ENCODE measurements at regions not wholly inside any gene's neighbourhood (a gene's known extent, or its start where the extent isn't known, plus 50 kb on each side); places are given as distances from the start of the nearest gene placed in this dataset.

DNA sequence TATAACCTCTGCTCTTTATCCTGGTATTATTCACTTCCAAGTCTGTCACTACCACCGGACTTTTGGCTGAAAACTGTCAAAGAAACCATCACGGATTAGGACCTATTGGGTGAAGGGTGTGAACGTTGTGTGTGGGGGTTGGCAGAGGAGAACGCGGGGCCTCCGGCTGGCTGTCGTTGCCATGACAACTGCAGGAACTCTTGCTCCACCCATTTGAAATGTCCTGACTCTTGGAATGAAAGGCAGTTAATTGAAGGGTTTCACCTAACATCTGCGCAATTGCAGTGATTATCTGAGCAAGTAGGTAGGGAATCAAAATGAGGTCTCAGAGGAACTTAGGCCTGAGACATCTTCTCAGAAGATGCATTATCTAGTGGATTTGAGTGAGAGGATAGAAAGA lies 60.9 kb upstream of the CLMP start:
- Mint-ChIP-seq H3K36me3 (peaks cover 0 to 7% of the 10 kb centered on the region in 2 donors), H3K27ac (no peak overlapping the region), H3K9me3 (peaks cover 0 to 6% of the 10 kb centered on the region in 2 donors)
- DNase-seq (ENCODE audit: low spot score in 2 of 2) (no peak), ATAC-seq (no peak)

DNA sequence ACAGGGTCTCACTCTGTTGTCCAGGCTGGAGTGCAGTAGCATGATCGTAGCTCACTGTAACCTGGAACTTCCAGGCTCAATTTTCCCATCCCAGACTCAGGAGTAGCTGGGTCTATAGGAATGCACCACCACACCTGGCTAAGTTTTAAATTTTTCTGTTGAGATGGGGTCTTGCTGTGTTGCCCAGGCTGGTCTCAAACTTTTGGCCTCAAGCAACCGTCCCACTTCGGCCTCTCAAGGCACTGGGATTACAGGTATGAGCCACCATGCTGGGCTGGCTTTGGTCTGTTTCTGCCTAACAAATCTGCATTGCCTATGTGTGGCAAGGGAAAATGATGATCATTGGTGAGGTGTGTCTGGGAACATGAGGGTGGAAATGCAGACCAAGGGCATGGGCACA lies 59.3 kb upstream of the CLMP start:
- H3K9me3 Mint-ChIP-seq, result peaks cover 0 to 6% of the 10 kb centered on the region in 2 donors
- peaks cover 0 to 7% of the 10 kb centered on the region in 2 donors for H3K36me3 Mint-ChIP-seq
- no peak for ATAC-seq
- no peak for DNase-seq (ENCODE audit: low spot score in 2 of 2)
- no peak overlapping the region for H3K27ac Mint-ChIP-seq

DNA sequence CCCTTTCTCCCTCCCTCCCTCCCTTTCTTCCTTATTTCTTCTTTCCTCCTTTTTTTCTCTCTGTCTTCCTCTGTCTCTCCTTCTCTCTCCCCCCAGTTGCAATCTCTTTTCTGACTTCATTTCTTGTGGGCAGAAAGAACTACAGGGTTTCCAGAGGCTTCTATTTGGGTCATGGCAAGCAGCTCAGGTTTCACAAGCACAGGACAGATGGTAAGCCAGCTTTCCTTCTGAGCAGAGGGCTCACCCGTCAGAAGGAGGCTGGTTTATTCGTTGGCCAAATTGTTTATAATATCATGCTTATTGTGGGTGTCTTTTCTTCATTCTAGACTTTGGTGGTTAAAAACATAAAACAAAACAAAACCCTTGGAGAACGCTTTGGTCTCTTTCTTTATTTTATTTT lies 58.9 kb upstream of the CLMP start:
- no peak for DNase-seq (ENCODE audit: low spot score in 2 of 2)
- Mint-ChIP-seq H3K9me3 (peaks cover 0 to 6% of the 10 kb centered on the region in 2 donors), H3K27ac (no peak overlapping the region), H3K36me3 (peaks cover 0 to 6% of the 10 kb centered on the region in 2 donors)
- ATAC-seq, result no peak

DNA sequence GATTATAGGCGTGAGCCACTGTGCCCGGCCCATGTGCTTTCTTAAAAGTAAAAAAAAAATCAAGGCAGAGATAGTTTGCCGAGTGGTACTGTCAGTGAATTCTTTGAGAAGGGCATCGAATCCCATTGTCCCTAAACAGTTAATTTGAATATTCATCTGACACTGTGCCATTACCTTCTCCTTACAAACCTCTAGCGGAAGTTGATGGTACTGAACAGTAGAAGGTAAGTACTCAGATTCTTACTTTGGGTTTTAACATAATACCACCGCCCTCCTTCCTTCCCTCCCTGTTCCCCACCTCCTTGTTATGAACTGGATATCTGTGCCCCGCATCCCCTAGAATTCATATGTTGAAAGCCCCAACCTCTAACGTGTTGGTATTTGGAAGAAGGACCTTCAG lies 58.2 kb upstream of the CLMP start:
- no peak for DNase-seq (ENCODE audit: low spot score in 2 of 2)
- peaks cover 0 to 6% of the 10 kb centered on the region in 2 donors for H3K9me3 Mint-ChIP-seq
- H3K27ac Mint-ChIP-seq, result no peak overlapping the region
- no peaks in the 10 kb centered on the region for H3K36me3 Mint-ChIP-seq
- ATAC-seq, result no peak

DNA sequence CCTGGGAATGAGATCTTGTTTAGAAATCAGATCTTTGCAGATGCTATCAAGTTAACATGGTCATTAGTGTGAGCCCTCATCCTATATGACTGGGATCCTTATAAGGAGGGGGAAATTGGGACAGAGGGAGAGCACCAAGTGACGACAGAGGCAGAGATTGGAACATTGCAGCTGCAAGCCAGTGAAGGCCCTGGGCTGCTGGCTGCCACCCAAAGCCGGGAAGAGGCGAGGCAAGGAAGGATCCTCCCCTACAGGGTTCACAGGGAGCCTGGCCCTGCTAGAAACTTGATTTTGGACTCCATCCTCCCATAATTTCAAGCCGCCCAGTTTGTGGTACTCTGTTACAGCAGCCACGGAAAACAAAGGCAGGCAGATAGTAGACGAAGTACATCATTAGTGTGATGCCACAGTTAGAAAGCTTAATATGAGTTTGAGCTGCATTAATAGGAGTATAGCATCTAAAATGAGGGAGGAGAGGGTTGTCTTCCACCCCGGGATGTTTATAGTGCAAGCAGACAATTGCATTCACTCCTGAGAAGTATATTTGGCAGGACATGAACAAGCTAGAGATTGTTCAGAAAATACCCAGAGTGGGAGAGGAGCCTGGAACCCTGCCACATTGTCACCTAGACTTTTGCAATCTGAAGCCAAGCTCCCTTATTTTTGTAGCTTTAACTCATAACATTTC lies 56.8 kb upstream of the CLMP start:
- no peaks in the 10 kb centered on the region for H3K9me3 Mint-ChIP-seq
- ATAC-seq, result no peak
- no peaks in the 10 kb centered on the region for H3K36me3 Mint-ChIP-seq
- H3K27ac Mint-ChIP-seq, result no peak overlapping the region
- DNase-seq (ENCODE audit: low spot score in 2 of 2), result no peak

DNA sequence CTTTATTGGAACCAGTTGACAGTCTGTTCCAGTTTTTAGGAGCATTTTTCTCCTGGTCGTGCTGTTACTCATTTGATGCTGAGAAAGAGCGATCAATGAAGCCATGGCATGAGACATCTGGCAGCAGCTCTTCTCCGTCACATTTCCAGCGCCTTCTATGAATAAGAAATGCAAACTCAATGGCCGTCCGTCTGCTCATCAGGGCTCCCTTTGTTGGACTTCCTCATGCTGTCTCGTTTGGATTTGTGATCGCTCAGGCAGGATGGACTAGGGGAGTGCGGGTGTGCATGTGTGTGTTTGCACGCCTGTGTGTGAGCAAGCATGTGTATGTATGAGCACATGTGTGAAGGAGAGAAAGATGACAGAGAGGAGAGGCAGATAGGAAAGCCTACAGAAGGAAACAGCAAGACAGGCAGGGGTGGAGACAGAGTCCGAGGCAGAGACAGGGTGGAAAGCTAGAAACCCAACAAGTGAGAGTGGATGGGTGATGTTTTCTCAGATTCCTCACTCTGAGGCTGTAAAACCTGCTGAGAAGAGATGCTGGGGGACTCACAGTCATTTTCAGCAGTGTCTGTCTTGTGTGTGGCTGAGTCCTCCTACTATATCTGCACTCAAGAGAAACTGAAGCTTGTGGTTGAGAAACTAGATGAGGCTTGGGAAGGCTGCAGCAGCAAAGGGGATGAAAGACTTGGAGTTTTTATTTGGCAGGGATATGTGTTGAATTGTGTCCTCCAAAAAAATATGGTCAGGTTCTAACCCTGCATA lies 56.0 kb upstream of the CLMP start:
- H3K9me3 Mint-ChIP-seq, result no peaks in the 10 kb centered on the region
- H3K27ac Mint-ChIP-seq, result no peak overlapping the region
- no peaks in the 10 kb centered on the region for H3K36me3 Mint-ChIP-seq
- ATAC-seq (no peak), DNase-seq (ENCODE audit: low spot score in 2 of 2) (no peak)

DNA sequence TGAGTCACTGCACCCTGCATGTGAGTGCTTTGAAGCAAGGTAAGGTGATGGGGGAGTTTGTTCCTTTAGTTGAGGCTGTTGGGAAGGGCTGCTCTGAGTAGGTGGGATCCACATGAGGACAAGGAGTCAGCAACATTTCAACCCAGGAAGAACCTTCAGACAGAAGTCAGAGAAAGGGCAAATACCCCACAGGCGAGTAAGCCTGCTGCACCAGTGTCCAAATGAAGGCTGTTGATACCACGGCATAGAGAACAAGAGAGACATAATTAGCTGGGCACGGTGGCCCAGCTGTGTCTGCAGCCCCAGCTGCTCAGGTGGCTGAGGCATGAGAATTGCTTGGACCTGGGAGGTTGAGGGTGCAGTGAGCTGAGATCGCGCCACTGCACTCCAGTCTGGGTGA lies 54.3 kb upstream of the CLMP start:
- no peaks in the 10 kb centered on the region for H3K9me3 Mint-ChIP-seq
- no peaks in the 10 kb centered on the region for H3K36me3 Mint-ChIP-seq
- DNase-seq (ENCODE audit: low spot score in 2 of 2), result no peak
- no peak for ATAC-seq
- H3K27ac Mint-ChIP-seq, result no peak overlapping the region

DNA sequence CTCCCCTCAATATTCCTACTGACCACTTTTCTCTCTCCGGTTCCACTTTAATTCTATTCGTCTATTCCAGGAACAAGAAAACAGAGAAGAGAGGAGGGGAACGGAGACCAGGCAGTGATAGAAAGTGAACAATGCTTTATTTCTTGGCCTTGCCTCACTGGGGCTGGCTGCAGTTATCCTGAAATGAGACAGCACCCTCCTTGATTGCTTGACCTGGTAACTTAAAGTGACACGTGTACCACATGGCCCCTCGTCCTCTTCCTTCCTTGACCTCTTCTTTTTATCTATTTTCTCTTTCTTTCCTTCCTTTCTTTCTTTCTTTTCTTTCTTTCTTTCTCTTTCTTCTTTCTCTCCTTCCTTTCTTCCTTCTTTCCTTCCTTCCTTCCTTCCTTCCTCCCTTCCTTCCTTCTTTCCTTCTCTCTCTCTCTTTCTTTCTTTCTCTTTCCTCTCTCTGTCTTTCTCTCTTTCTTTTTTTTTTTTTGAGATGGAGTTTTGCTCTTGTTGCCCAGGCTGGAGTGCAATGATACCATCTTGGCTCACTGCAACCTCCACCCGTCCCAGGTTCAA lies 52.8 kb upstream of the CLMP start:
- Mint-ChIP-seq H3K36me3 (no peaks in the 10 kb centered on the region), H3K27ac (no peak overlapping the region), H3K9me3 (no peaks in the 10 kb centered on the region)
- ATAC-seq (no peak), DNase-seq (ENCODE audit: low spot score in 2 of 2) (no peak)

DNA sequence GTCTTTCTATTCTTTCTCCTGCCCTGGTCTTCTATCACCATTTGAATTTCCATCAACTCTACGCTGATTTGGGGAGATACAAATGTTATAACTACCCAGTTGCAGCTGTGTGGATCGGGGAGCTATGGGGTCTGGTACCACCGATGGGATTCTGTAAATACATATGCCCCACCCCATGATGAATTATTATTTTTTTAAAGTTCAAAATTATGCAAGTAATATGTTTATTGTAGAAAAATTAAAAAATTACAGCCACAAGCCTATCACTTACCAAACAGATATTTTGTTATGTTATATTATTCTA lies 52.4 kb upstream of the CLMP start:
- ATAC-seq, result peak in 1 of 2 donors; percentile 28
- no peaks in the 10 kb centered on the region for H3K36me3 Mint-ChIP-seq
- H3K9me3 Mint-ChIP-seq, result no peaks in the 10 kb centered on the region
- no peak for DNase-seq (ENCODE audit: low spot score in 2 of 2)
- no peak overlapping the region for H3K27ac Mint-ChIP-seq

DNA sequence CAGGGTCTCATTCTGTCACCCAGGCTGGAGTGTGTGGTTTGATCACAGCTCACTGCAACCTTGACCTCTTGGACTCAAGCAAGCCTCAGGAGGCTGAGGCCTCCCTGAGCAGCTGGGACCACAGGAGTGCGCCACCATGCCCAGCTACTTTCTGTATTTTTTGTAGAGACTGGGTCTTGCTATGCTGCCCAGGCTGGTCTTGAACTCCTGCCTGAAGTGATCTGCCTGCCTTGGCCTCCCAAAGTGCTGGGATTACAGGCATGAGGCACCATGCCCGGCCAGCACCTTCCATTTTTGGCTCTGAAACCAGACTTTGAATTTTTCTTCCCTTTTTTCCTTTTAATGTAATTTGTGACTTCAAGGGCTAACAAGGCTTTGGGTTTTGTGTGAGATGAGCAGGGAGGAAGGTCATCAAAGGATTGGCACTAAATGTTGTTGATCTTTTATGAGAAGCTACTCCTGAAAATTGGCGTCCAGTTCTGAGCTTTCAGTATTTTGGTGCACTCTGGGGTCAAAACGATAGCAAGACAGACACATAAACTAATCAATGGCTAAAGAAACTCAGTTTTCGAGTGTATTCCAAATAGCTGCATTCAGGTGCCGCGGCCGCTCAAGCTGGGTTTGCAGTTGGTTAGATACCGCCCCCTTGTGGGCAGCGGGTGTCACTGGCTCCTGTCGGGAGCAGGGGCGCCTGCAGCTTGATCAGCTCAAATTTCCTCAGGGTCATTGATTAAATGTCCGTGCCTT lies 51.9 kb upstream of the CLMP start:
- no peaks in the 10 kb centered on the region for H3K9me3 Mint-ChIP-seq
- DNase-seq (ENCODE audit: low spot score in 2 of 2) (peak; percentile 73 to 89), ATAC-seq (peak; percentile 80 to 94)
- H3K27ac Mint-ChIP-seq, result no peak overlapping the region
- no peaks in the 10 kb centered on the region for H3K36me3 Mint-ChIP-seq

DNA sequence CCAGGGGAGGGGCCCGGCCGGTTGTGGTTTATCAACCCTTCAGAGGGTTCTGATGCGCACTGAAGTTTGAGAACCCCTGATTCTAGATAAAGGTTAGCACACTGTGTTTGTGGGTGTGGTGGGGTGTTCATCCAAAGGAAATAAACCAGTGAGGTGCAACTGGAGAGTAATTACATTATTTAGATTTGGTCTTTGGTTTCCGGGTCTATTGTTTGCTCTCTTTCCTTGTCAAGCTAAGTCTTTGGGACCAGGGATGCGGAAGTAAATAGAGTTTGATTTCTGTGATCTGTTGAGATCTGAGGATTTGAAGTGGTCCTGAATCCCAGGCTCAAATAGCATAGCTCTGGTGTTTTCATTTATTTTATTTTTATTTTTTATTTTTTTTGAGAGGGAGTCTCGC lies 50.5 kb upstream of the CLMP start:
- H3K27ac Mint-ChIP-seq, result no peak overlapping the region
- ATAC-seq, result no peak
- H3K36me3 Mint-ChIP-seq, result no peaks in the 10 kb centered on the region
- H3K9me3 Mint-ChIP-seq, result no peaks in the 10 kb centered on the region
- DNase-seq (ENCODE audit: low spot score in 2 of 2), result no peak

Data from activated naive CD4-positive, alpha-beta T cell treated with anti-CD3 and anti-CD28 coated beads, Interleukin-2, amount 50 U/mL, for 72 hours (primary cell).